GM12878 (cell line): ENCODE measurements at regions not wholly inside any gene's neighbourhood (a gene's known extent, or its start where the extent isn't known, plus 50 kb on each side); places are given as distances from the start of the nearest gene placed in this dataset.

Source experiments
- ATAC-seq: fragments of 200-7000 bp; cut with Tn5 transposase; 3 replicates; pipeline ENCODE4 v1.9.1; 2020; ENCODE audit warnings: mild to moderate bottlenecking, moderate library complexity
- BruUV-seq: library from RNA; stranded (reverse); fragments of 400-500 nt; replicated peaks from 2 replicates; lab custom pipeline; 2021; lab: Mats Ljungman, UMichigan
- CTCF ChIA-PET: fragments of 300-600 bp; sonication (Branson Sonifier 250); formaldehyde crosslinking; extraction: SDS; loops from one replicate; lab custom pipeline; 2021; ENCODE audit warnings: inconsistent platforms; lab: Yijun Ruan, JAX
- POLR2A ChIA-PET: fragments of 350-600 bp; formaldehyde crosslinking; extraction: SDS; loops from one replicate; lab custom pipeline; 2021; ENCODE audit warnings: inconsistent platforms; lab: Charles Lee
- RAD21 ChIA-PET: fragments of 300-600 bp; sonication (Branson Sonifier 250); formaldehyde crosslinking; loops from one replicate; lab custom pipeline; 2023; ENCODE audit warnings: antibody characterized with exemption; ENCODE audit not compliant: unreplicated experiment; lab: Charles Lee
- SMC1A ChIA-PET: fragments of 300-600 bp; sonication (Branson Sonifier 250); formaldehyde crosslinking; loops from one replicate; lab custom pipeline; 2023; ENCODE audit not compliant: unreplicated experiment, uncharacterized antibody; lab: Charles Lee
- DNase-seq: peaks from one replicate; pipeline ENCODE4 v3.0.0-alpha.2; 2011; ENCODE audit warnings: low read depth, low spot score
- FAIRE-seq: peaks from 3 replicates; lab custom pipeline; 2011; peaks lifted over from hg19 to GRCh38; lab: Jason Lieb, UNC
- H2AFZ ChIP-seq: 2 replicates; pipeline ENCODE4 v1.6.0; 2011; ENCODE audit warnings: low read depth, low read length, control low read depth; ENCODE audit not compliant: control insufficient read depth
- H3K27ac ChIP-seq: 2 replicates; pipeline ENCODE4 v1.5.1; 2011; ENCODE audit warnings: control low read depth; ENCODE audit not compliant: control insufficient read depth, insufficient read depth
- H3K27me3 ChIP-seq, 2 experiments: replicated peaks in 1 of 2; 2 replicates each; pipeline versions ENCODE4 v1.6.0 to v1.6.1; 2011; ENCODE audit warnings: low read length in 1 of 2; ENCODE audit not compliant: control insufficient read depth in 2 of 2, insufficient read depth in 2 of 2
- H3K36me3 ChIP-seq, 2 experiments: 2 replicates each; pipeline ENCODE4 v1.5.1; 2011; ENCODE audit warnings: low read length in 1 of 2; ENCODE audit not compliant: control insufficient read depth in 2 of 2, insufficient read depth in 2 of 2
- H3K4me1 ChIP-seq: 2 replicates; pipeline ENCODE4 v1.6.1; 2011; ENCODE audit warnings: mild to moderate bottlenecking, low read length, moderate library complexity, mixed read lengths; ENCODE audit not compliant: control insufficient read depth, insufficient read depth
- H3K4me2 ChIP-seq: 2 replicates; pipeline ENCODE4 v1.6.0; 2011; ENCODE audit warnings: control low read depth; ENCODE audit not compliant: control insufficient read depth, insufficient read depth
- H3K4me3 ChIP-seq: fragments of 200-600 bp; sonication (generic); 2 replicates; pipeline ENCODE4 v1.5.1; 2016
- H3K79me2 ChIP-seq: 2 replicates; pipeline ENCODE4 v1.6.0; 2011; ENCODE audit warnings: low read length; ENCODE audit not compliant: control insufficient read depth, insufficient read depth
- H3K9ac ChIP-seq: 2 replicates; pipeline ENCODE4 v1.8.0; 2011; ENCODE audit warnings: low read length, control low read depth, mixed read lengths; ENCODE audit not compliant: control insufficient read depth, insufficient read depth
- H3K9me3 ChIP-seq: replicated peaks from 3 replicates; pipeline ENCODE4 v1.5.1; 2011; ENCODE audit warnings: mild to moderate bottlenecking, low read length; ENCODE audit not compliant: control insufficient read depth, insufficient read depth
- H4K20me1 ChIP-seq: 2 replicates; pipeline ENCODE4 v1.6.0; 2011; ENCODE audit not compliant: control insufficient read depth, insufficient read depth
- CEBPB ChIP-seq, 2 experiments: fragments of 150-350 bp in 1 of 2; IDR thresholded peaks; 2 replicates each; pipeline ENCODE4 v1.6.1; 2012 to 2014; ENCODE audit warnings: low read depth in 2 of 2, low read length in 2 of 2, borderline replicate concordance in 1 of 2, inconsistent platforms in 1 of 2
- CHD1 ChIP-seq: IDR thresholded peaks from 2 replicates; pipeline ENCODE4 v1.6.1; 2012; ENCODE audit warnings: low read depth, low read length, improper control_type of control experiment
- HSF1 ChIP-seq: fragments of 150-350 bp; IDR thresholded peaks from 2 replicates; pipeline ENCODE4 v1.6.1; 2014; ENCODE audit warnings: mild to moderate bottlenecking, low read depth, low read length
- SUZ12 ChIP-seq: fragments of 200-600 bp; sonication (generic); IDR thresholded peaks from one replicate; pipeline ENCODE4 v1.6.1; 2018; ENCODE audit warnings: antibody characterized with exemption, mild to moderate bottlenecking; ENCODE audit not compliant: unreplicated experiment
- TAF1 ChIP-seq: IDR thresholded peaks from 2 replicates; pipeline ENCODE4 v1.6.1; 2011; ENCODE audit warnings: mild to moderate bottlenecking, low read depth, low read length, borderline replicate concordance
- ZNF207 ChIP-seq: fragments of 450-650 bp; IDR thresholded peaks from 2 replicates; pipeline ENCODE4 v1.6.1; 2014; ENCODE audit warnings: antibody characterized with exemption, mild to moderate bottlenecking, borderline replicate concordance
- ZZZ3 ChIP-seq: IDR thresholded peaks from 2 replicates; pipeline ENCODE4 v1.6.1; 2011; ENCODE audit warnings: low read depth; ENCODE audit not compliant: control insufficient read depth, insufficient read length
- WGBS: methylation state at CpG from one replicate; pipeline ENCODE4 v1.1.6; 2016; ENCODE audit warnings: low lambda C conversion rate; ENCODE audit not compliant: insufficient replicate concordance, insufficient coverage; ENCODE audit errors: missing lambda C conversion rate; 5-methylcytosine and 5-hydroxymethylcytosine counted together
- in situ Hi-C: fragments of 300-500 bp; cut with MboI; formaldehyde crosslinking; loops from 9 replicates; pipeline ENCODE4 v1.14.3; 2018; ENCODE audit warnings: mixed read lengths
- intact Hi-C: fragments of 100-400 bp; cut with micrococcal nuclease; formaldehyde crosslinking; loops from one replicate; pipeline ENCODE4 v1.14.2; 2022; ENCODE audit not compliant: unreplicated experiment

- no peak overlapping the region for H3K4me2 ChIP-seq
- BruUV-seq = no TSS peak
- H3K4me1 ChIP-seq = no peaks in the 10 kb centered on the region
- H3K9me3 ChIP-seq = no peaks in the 10 kb centered on the region
- SMC1A ChIA-PET = no interaction called here
- no peak for DNase-seq
- no peak overlapping the region for H3K9ac ChIP-seq
- no peaks in the 10 kb centered on the region for H3K79me2 ChIP-seq
- H2AFZ ChIP-seq = no peak overlapping the region
- no peaks in the 10 kb centered on the region for H4K20me1 ChIP-seq
- 44% methylated on average over 2 of the region's 2 CpGs for WGBS
- no peak for ATAC-seq
- no peak overlapping the region for H3K4me3 ChIP-seq
- no peak for FAIRE-seq
- CTCF ChIA-PET = no interaction called here
- POLR2A ChIA-PET = no interaction called here
- TF ChIP-seq CHD1 = no peak
- no peak for TF ChIP-seq ZZZ3
- TF ChIP-seq HSF1 = no peak
- no peak overlapping the region for H3K27ac ChIP-seq
- intact Hi-C loops = no loop called here
- RAD21 ChIA-PET = no interaction called here
- in situ Hi-C loops = no loop called here
- no peaks in the 10 kb centered on the region for H3K27me3 ChIP-seq
- H3K36me3 ChIP-seq = no peaks in the 10 kb centered on the region
Observed at GRCh38 chr12:87520968-87521367, 508.2 kb downstream of the C12orf50 start.

GRCh38 chr12:87518481-87518880 is 510.7 kb downstream of the C12orf50 start:
- intact Hi-C loops = no loop called here
- ChIA-PET SMC1A (no interaction called here), POLR2A (no interaction called here), RAD21 (no interaction called here), CTCF (no interaction called here)
- Histone ChIP-seq H2AFZ (no peak overlapping the region), H3K27me3 (no peaks in the 10 kb centered on the region), H3K79me2 (no peaks in the 10 kb centered on the region), H3K4me1 (no peaks in the 10 kb centered on the region), H3K27ac (no peak overlapping the region), H3K36me3 (no peaks in the 10 kb centered on the region), H3K9ac (no peak overlapping the region), H3K4me3 (no peak overlapping the region), H3K9me3 (no peaks in the 10 kb centered on the region), H4K20me1 (no peaks in the 10 kb centered on the region), H3K4me2 (no peak overlapping the region)
- no peak for ATAC-seq
- no TSS peak for BruUV-seq
- no peak for DNase-seq
- in situ Hi-C loops = no loop called here
- no peak for TF ChIP-seq CEBPB (IDR thresholded peaks at IDR 0.05; ENCODE audit: borderline replicate concordance in 1 of 2, low read depth in 2 of 2, low read length in 2 of 2)
- no peak for TF ChIP-seq ZNF207
- TF ChIP-seq TAF1 = no peak
- TF ChIP-seq SUZ12 = no peak
- no peak for FAIRE-seq
- WGBS = 92% methylated on average over 1 of the region's 1 CpG
